ENCODE measurements at regions not wholly inside any gene's neighbourhood (a gene's known extent, or its start where the extent isn't known, plus 50 kb on each side); places are given as distances from the start of the nearest gene placed in this dataset.

- H3K27me3 Mint-ChIP-seq (ENCODE audit: insufficient read depth), result peaks cover 2% of the 10 kb centered on the region
- no peak overlapping the region for H3K4me3 Mint-ChIP-seq
- no peak for DNase-seq
- H3K27ac Mint-ChIP-seq, result no peak overlapping the region
- no peaks in the 10 kb centered on the region for H3K36me3 Mint-ChIP-seq (ENCODE audit: low read depth)
- H3K4me1 Mint-ChIP-seq (ENCODE audit: low read depth), result peaks cover 17% of the 10 kb centered on the region
- H3K9me3 Mint-ChIP-seq, result no peaks in the 10 kb centered on the region
- TF ChIP-seq CTCF (IDR thresholded peaks at IDR 0.05), result no peak
These were observed 74.0 kb upstream of the SEC11C start for GRCh38 chr18:59065684-59066083.

- no peaks in the 10 kb centered on the region for H3K27me3 Mint-ChIP-seq (ENCODE audit: insufficient read depth)
- H3K27ac Mint-ChIP-seq, result no peak overlapping the region
- H3K9me3 Mint-ChIP-seq, result no peaks in the 10 kb centered on the region
- H3K4me1 Mint-ChIP-seq (ENCODE audit: low read depth), result peaks cover 19% of the 10 kb centered on the region
- no peak overlapping the region for H3K4me3 Mint-ChIP-seq
- peak; percentile 76 for TF ChIP-seq CTCF (IDR thresholded peaks at IDR 0.05)
- no peaks in the 10 kb centered on the region for H3K36me3 Mint-ChIP-seq (ENCODE audit: low read depth)
- DNase-seq, result no peak
These were observed 71.8 kb upstream of the SEC11C start for GRCh38 chr18:59067873-59068272.

GRCh38 chr18:59068276-59069071 lies 71.2 kb upstream of the SEC11C start:
- Mint-ChIP-seq H3K9me3 (no peaks in the 10 kb centered on the region), H3K36me3 (ENCODE audit: low read depth) (no peaks in the 10 kb centered on the region), H3K4me1 (ENCODE audit: low read depth) (peaks cover 19% of the 10 kb centered on the region), H3K27ac (no peak overlapping the region), H3K27me3 (ENCODE audit: insufficient read depth) (no peaks in the 10 kb centered on the region), H3K4me3 (no peak overlapping the region)
- TF ChIP-seq CTCF (IDR thresholded peaks at IDR 0.05), result no peak
- DNase-seq, result no peak

GRCh38 chr18:59070181-59070912 lies 69.3 kb upstream of the SEC11C start:
- H3K4me1 Mint-ChIP-seq (ENCODE audit: low read depth), result peaks cover 19% of the 10 kb centered on the region
- TF ChIP-seq CTCF (IDR thresholded peaks at IDR 0.05), result peak; percentile 96

GRCh38 chr18:59072727-59073421 lies 66.8 kb upstream of the SEC11C start:
- DNase-seq, result no peak
- H3K36me3 Mint-ChIP-seq (ENCODE audit: low read depth), result no peaks in the 10 kb centered on the region
- no peak overlapping the region for H3K4me3 Mint-ChIP-seq
- peaks cover 8% of the 10 kb centered on the region for H3K4me1 Mint-ChIP-seq (ENCODE audit: low read depth)
- TF ChIP-seq CTCF (IDR thresholded peaks at IDR 0.05), result no peak
- peaks cover 20% of the 10 kb centered on the region; the same call in 1 of the 2 replicates for H3K27me3 Mint-ChIP-seq (ENCODE audit: insufficient read depth)
- H3K27ac Mint-ChIP-seq, result no peak overlapping the region
- H3K9me3 Mint-ChIP-seq, result no peaks in the 10 kb centered on the region

More at GRCh38 chr18:59070181-59070912, 69.3 kb upstream of the SEC11C start:
- H3K27me3 Mint-ChIP-seq (ENCODE audit: insufficient read depth), result no peaks in the 10 kb centered on the region
- no peaks in the 10 kb centered on the region for H3K9me3 Mint-ChIP-seq
- H3K36me3 Mint-ChIP-seq (ENCODE audit: low read depth), result no peaks in the 10 kb centered on the region
- no peak overlapping the region for H3K27ac Mint-ChIP-seq
- no peak overlapping the region for H3K4me3 Mint-ChIP-seq
- peak; percentile 73 for DNase-seq
